Endothelial cell of umbilical vein (primary cell): ENCODE measurements at regions not wholly inside any gene's neighbourhood (a gene's known extent, or its start where the extent isn't known, plus 50 kb on each side); places are given as distances from the start of the nearest gene placed in this dataset.

ENCODE experiments used
- POLR2A ChIP-seq: IDR thresholded peaks from 2 replicates; pipeline ENCODE4 v1.6.1; 2012; ENCODE audit warnings: low read depth, mild to moderate bottlenecking, control low read depth, low read length
- TF ChIP-seq, protein P1 (sequence below), 2 donors: IDR thresholded peaks; 1 replicate in 1 of 2; 2 replicates in 1 of 2; pipeline ENCODE4 v1.5.1; 2011; ENCODE audit warnings: low read length in 2 of 2, mild to moderate bottlenecking in 2 of 2, moderate library complexity in 2 of 2, control low read depth in 1 of 2, inconsistent platforms in 1 of 2, low read depth in 1 of 2; ENCODE audit not compliant: insufficient read depth in 1 of 2; ENCODE audit errors: extremely low read depth in 1 of 2

DNA sequence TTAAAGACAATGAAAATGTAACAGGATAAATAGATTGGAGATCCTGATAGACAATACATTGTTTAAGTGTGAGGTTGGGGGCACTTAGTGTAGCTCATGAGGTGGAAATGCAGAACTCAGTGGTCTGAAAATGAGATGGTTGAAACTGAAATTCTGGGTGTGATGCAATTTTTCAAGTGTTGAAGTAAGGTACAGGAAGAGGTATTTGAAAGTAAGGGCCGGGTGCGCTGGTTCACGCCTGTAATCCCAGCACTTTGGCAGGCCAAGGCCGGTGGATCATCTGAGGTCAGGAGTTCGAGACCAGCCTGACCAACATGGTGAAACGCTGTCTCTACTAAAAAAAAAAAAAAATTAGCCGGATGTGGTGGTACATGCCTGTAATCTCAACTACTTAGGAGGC lies 113.0 kb downstream of the UFM1 start:
- TF ChIP-seq, protein P1, sequence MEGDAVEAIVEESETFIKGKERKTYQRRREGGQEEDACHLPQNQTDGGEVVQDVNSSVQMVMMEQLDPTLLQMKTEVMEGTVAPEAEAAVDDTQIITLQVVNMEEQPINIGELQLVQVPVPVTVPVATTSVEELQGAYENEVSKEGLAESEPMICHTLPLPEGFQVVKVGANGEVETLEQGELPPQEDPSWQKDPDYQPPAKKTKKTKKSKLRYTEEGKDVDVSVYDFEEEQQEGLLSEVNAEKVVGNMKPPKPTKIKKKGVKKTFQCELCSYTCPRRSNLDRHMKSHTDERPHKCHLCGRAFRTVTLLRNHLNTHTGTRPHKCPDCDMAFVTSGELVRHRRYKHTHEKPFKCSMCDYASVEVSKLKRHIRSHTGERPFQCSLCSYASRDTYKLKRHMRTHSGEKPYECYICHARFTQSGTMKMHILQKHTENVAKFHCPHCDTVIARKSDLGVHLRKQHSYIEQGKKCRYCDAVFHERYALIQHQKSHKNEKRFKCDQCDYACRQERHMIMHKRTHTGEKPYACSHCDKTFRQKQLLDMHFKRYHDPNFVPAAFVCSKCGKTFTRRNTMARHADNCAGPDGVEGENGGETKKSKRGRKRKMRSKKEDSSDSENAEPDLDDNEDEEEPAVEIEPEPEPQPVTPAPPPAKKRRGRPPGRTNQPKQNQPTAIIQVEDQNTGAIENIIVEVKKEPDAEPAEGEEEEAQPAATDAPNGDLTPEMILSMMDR (IDR thresholded peaks at IDR 0.05; ENCODE audit: extremely low read depth in 1 of 2, insufficient read depth in 1 of 2, low read depth in 1 of 2, low read length in 2 of 2) = no peak
- no peak for TF ChIP-seq POLR2A
